H1 (cell line): ENCODE measurements at regions not wholly inside any gene's neighbourhood (a gene's known extent, or its start where the extent isn't known, plus 50 kb on each side); places are given as distances from the start of the nearest gene placed in this dataset.

Experiments
- CTCF ChIA-PET: fragments of 300-600 bp; sonication (Branson Sonifier 250); formaldehyde crosslinking; loops from one replicate; lab custom pipeline; 2021; ENCODE audit not compliant: partially characterized antibody; lab: Charles Lee
- POLR2A ChIA-PET: fragments of 300-600 bp; sonication (Branson Sonifier 250); formaldehyde crosslinking; loops from one replicate; lab custom pipeline; 2021; ENCODE audit warnings: inconsistent platforms; ENCODE audit not compliant: partially characterized antibody; lab: Charles Lee
- DNase-seq, 2 experiments: peaks; one replicate each; pipeline versions ENCODE4 v3.0.0 to v3.0.0-alpha.2; 2010 to 2022; ENCODE audit warnings: low spot score in 2 of 2, low read depth in 1 of 2, mixed read lengths in 1 of 2
- FAIRE-seq: peaks from 2 replicates; lab custom pipeline; 2011; peaks lifted over from hg19 to GRCh38; lab: Jason Lieb, UNC
- H2AFZ ChIP-seq: 2 replicates; pipeline ENCODE4 v1.8.1; 2012; ENCODE audit warnings: low read length, inconsistent platforms
- H2AK5ac ChIP-seq: 2 replicates; pipeline ENCODE4 v1.6.1; 2013; ENCODE audit warnings: low read depth, low read length
- H2BK120ac ChIP-seq: replicated peaks from 2 replicates; pipeline ENCODE3; 2013; ENCODE audit warnings: low read depth, low read length, inconsistent platforms
- H2BK12ac ChIP-seq: 2 replicates; pipeline ENCODE4 v1.6.1; 2013; ENCODE audit warnings: low read depth, low read length
- H2BK15ac ChIP-seq: 2 replicates; pipeline ENCODE4 v1.6.1; 2013; ENCODE audit warnings: low read length
- H2BK20ac ChIP-seq: 2 replicates; pipeline ENCODE4 v1.6.1; 2013; ENCODE audit warnings: low read length
- H2BK5ac ChIP-seq: 2 replicates; pipeline ENCODE4 v1.6.1; 2013; ENCODE audit warnings: low read depth, low read length
- H3K14ac ChIP-seq: 2 replicates; pipeline ENCODE4 v1.6.1; 2013; ENCODE audit warnings: inconsistent platforms; ENCODE audit not compliant: insufficient read length
- H3K18ac ChIP-seq: 2 replicates; pipeline ENCODE4 v1.6.1; 2013; ENCODE audit warnings: low read length; ENCODE audit errors: extremely low read depth
- H3K23ac ChIP-seq: 2 replicates; pipeline ENCODE4 v1.6.1; 2013; ENCODE audit warnings: inconsistent platforms; ENCODE audit not compliant: insufficient read length
- H3K23me2 ChIP-seq: 2 replicates; pipeline ENCODE4 v1.6.1; 2013; ENCODE audit warnings: low read depth, low read length
- H3K27ac ChIP-seq: 2 replicates; pipeline ENCODE4 v1.6.1; 2011; ENCODE audit warnings: low read depth, low read length, inconsistent platforms
- H3K27me3 ChIP-seq, 4 experiments: replicated peaks in 1 of 4; 1 replicate in 1 of 4; 2 replicates in 3 of 4; pipeline versions ENCODE4 v1.6.1 to v1.8.1; 2011 to 2013; ENCODE audit warnings: low read length in 3 of 4, mild to moderate bottlenecking in 3 of 4, inconsistent platforms in 2 of 4, mixed read lengths in 2 of 4, moderate library complexity in 1 of 4; ENCODE audit not compliant: control insufficient read depth in 3 of 4, insufficient read depth in 3 of 4; ENCODE audit errors: extremely low read depth in 1 of 4
- H3K36me3 ChIP-seq, 4 experiments: 2 replicates each; pipeline versions ENCODE4 v1.6.1 to v1.8.1; 2011 to 2013; ENCODE audit warnings: mild to moderate bottlenecking in 4 of 4, low read length in 3 of 4, moderate library complexity in 2 of 4, control low read depth in 1 of 4, inconsistent platforms in 1 of 4; ENCODE audit not compliant: insufficient read depth in 4 of 4, control insufficient read depth in 2 of 4
- H3K4ac ChIP-seq: replicated peaks from 2 replicates; pipeline ENCODE3; 2013; ENCODE audit warnings: low read length, low read depth, mixed read lengths, inconsistent platforms; ENCODE audit not compliant: insufficient read length
- H3K4me1 ChIP-seq, 4 experiments: replicated peaks in 1 of 4; 1 replicate in 1 of 4; 2 replicates in 3 of 4; pipeline versions ENCODE4 v1.6.1 to v1.8.1; 2011 to 2013; ENCODE audit warnings: low read length in 3 of 4, inconsistent platforms in 2 of 4, mixed read lengths in 1 of 4; ENCODE audit not compliant: insufficient read depth in 4 of 4, control insufficient read depth in 3 of 4
- H3K4me2 ChIP-seq, 2 experiments: 2 replicates each; pipeline versions ENCODE4 v1.6.1 to v1.8.1; 2011 to 2013; ENCODE audit warnings: low read depth in 2 of 2, low read length in 2 of 2, control low read depth in 1 of 2, inconsistent platforms in 1 of 2, mild to moderate bottlenecking in 1 of 2; ENCODE audit not compliant: insufficient read depth in 1 of 2
- H3K4me3 ChIP-seq, 4 experiments: fragments of 200-600, 300-600 bp in 1 of 4; sonication (generic), shearing (Covaris generic), sonication (Bioruptor Twin) in 1 of 4; 2 replicates each; pipeline versions ENCODE4 v1.5.1 to v1.8.1; 2011 to 2016; ENCODE audit warnings: low read length in 4 of 4, low read depth in 3 of 4, control low read depth in 2 of 4, inconsistent platforms in 2 of 4, mild to moderate bottlenecking in 2 of 4, mixed read lengths in 1 of 4, moderate library complexity in 1 of 4; ENCODE audit not compliant: insufficient read depth in 2 of 4; ENCODE audit errors: extremely low read depth in 1 of 4
- H3K56ac ChIP-seq: replicated peaks from 2 replicates; pipeline ENCODE3; 2013; ENCODE audit warnings: low read depth, mild to moderate bottlenecking, mixed read lengths, low read length, inconsistent platforms; ENCODE audit not compliant: insufficient read length
- H3K79me1 ChIP-seq: 2 replicates; pipeline ENCODE4 v1.6.1; 2013; ENCODE audit warnings: low read depth, low read length, control low read depth
- H3K79me2 ChIP-seq, 2 experiments: 2 replicates each; pipeline versions ENCODE4 v1.6.1 to v1.8.1; 2012 to 2013; ENCODE audit warnings: low read length in 2 of 2, mild to moderate bottlenecking in 2 of 2, inconsistent platforms in 1 of 2; ENCODE audit not compliant: insufficient read depth in 2 of 2, control insufficient read depth in 1 of 2
- H3K9ac ChIP-seq, 4 experiments: replicated peaks in 1 of 4; 1 replicate in 1 of 4; 2 replicates in 3 of 4; pipeline versions ENCODE4 v1.6.1 to v1.8.1; 2011 to 2013; ENCODE audit warnings: low read depth in 3 of 4, low read length in 3 of 4, control low read depth in 2 of 4, mild to moderate bottlenecking in 2 of 4, moderate library complexity in 2 of 4, inconsistent platforms in 1 of 4; ENCODE audit errors: extremely low read depth in 1 of 4
- H3K9me3 ChIP-seq, 2 experiments: 2 replicates each; pipeline versions ENCODE4 v1.6.1 to v1.8.1; 2012 to 2013; ENCODE audit warnings: mild to moderate bottlenecking in 2 of 2, moderate library complexity in 2 of 2, control low read depth in 1 of 2, inconsistent platforms in 1 of 2, low read depth in 1 of 2, low read length in 1 of 2, mixed read lengths in 1 of 2; ENCODE audit not compliant: insufficient read depth in 2 of 2
- H4K20me1 ChIP-seq, 2 experiments: replicated peaks in 1 of 2; 2 replicates each; pipeline versions ENCODE3 to v1.8.1; 2011 to 2013; ENCODE audit warnings: inconsistent platforms in 2 of 2, low read length in 2 of 2, mild to moderate bottlenecking in 1 of 2; ENCODE audit not compliant: insufficient read depth in 2 of 2, control insufficient read depth in 1 of 2
- H4K5ac ChIP-seq: 2 replicates; pipeline ENCODE4 v1.6.1; 2013; ENCODE audit warnings: low read length, low read depth, mixed read lengths, inconsistent platforms; ENCODE audit not compliant: insufficient read length
- H4K8ac ChIP-seq: 2 replicates; pipeline ENCODE4 v1.8.0; 2013; ENCODE audit warnings: mild to moderate bottlenecking, moderate library complexity, low read length, inconsistent platforms; ENCODE audit not compliant: insufficient read depth; ENCODE audit errors: extremely low read depth
- H4K91ac ChIP-seq: replicated peaks from 2 replicates; pipeline ENCODE3; 2013; ENCODE audit warnings: low read length, mixed read lengths, inconsistent platforms; ENCODE audit not compliant: insufficient read length
- HDAC6 ChIP-seq: IDR thresholded peaks from one replicate; pipeline ENCODE4 v1.7.1; 2012; ENCODE audit warnings: low read depth, mild to moderate bottlenecking, inconsistent platforms, low read length, moderate library complexity
- SIX5 ChIP-seq: IDR thresholded peaks from 2 replicates; pipeline ENCODE4 v1.6.1; 2011; ENCODE audit warnings: mild to moderate bottlenecking, low read depth, low read length
- SRF ChIP-seq: IDR thresholded peaks from 2 replicates; pipeline ENCODE4 v1.6.1; 2011; ENCODE audit warnings: mild to moderate bottlenecking, low read depth, low read length, moderate library complexity
- WGBS, 2 experiments: shearing (Covaris generic) in 1 of 2; methylation state at CpG; one replicate each; pipeline versions ENCODE4 v1.1.6 to v1.1.7; 2013 to 2015; ENCODE audit warnings: low lambda C conversion rate in 2 of 2, mixed read lengths in 2 of 2, inconsistent platforms in 1 of 2, low coverage in 1 of 2, missing lambda C conversion rate in 1 of 2; ENCODE audit not compliant: insufficient replicate concordance in 2 of 2, insufficient coverage in 1 of 2, insufficient read length in 1 of 2; ENCODE audit errors: extremely low coverage in 1 of 2, missing lambda C conversion rate in 1 of 2; 5-methylcytosine and 5-hydroxymethylcytosine counted together

DNA sequence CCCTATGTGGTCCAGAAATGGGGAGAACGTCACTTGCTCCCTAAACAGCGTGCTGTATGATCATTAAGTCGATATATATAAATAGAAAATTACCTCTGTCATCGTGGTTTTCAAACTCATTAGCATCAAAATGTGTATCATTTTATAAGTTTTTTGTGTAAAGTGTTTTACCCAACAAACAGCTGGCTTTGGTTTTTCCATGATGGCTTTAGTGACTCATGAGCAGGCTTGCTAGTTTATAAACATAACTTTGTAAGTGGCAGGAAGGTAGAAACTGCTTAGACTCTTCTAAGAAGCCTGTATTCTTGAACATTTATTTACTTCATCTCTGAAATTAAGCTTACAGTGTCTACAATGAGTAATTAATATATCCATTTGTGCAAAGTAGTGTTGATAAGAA lies 108.4 kb upstream of the DIPK2B start:
- no peak for FAIRE-seq
- no peak overlapping the region for H2BK12ac ChIP-seq
- H2BK15ac ChIP-seq = no peak overlapping the region
- H4K5ac ChIP-seq = no peak overlapping the region
- H2AK5ac ChIP-seq = no peak overlapping the region
- no peak overlapping the region for H2BK20ac ChIP-seq
- no peak overlapping the region for H3K4me3 ChIP-seq
- WGBS, 2 experiments = 95% methylated on average over 4 of the region's 4 CpGs; no CpG with 5 or more reads in 1 of the 2 experiments
- H4K91ac ChIP-seq = no peak overlapping the region
- no peak overlapping the region for H3K18ac ChIP-seq
- H3K14ac ChIP-seq = no peak overlapping the region
- H2BK120ac ChIP-seq = no peak overlapping the region
- no peak overlapping the region for H3K9ac ChIP-seq
- H2AFZ ChIP-seq = no peak overlapping the region
- H3K23me2 ChIP-seq = no peaks in the 10 kb centered on the region
- no peak overlapping the region for H3K56ac ChIP-seq
- POLR2A ChIA-PET = no interaction called here
- no peaks in the 10 kb centered on the region for H3K9me3 ChIP-seq
- no peaks in the 10 kb centered on the region for H3K27me3 ChIP-seq
- no peak for DNase-seq
- no peak overlapping the region for H4K8ac ChIP-seq
- H3K36me3 ChIP-seq = no peaks in the 10 kb centered on the region
- no peaks in the 10 kb centered on the region for H3K79me2 ChIP-seq
- H3K4ac ChIP-seq = no peak overlapping the region
- no peaks in the 10 kb centered on the region for H3K4me1 ChIP-seq
- no peak for TF ChIP-seq HDAC6
- no peak for TF ChIP-seq SRF
- no peak for TF ChIP-seq SIX5
- H3K79me1 ChIP-seq = no peaks in the 10 kb centered on the region
- no peaks in the 10 kb centered on the region for H4K20me1 ChIP-seq
- H3K27ac ChIP-seq = no peak overlapping the region
- H3K23ac ChIP-seq = no peak overlapping the region
- no peak overlapping the region for H3K4me2 ChIP-seq
- CTCF ChIA-PET = no interaction called here
- H2BK5ac ChIP-seq = no peak overlapping the region
